Stimulated activated CD8-positive, alpha-beta memory T cell treated with anti-CD3 and anti-CD28 coated beads, Interleukin-7, amount 100 ng/mL, for 24 hours (primary cell): ENCODE measurements at regions not wholly inside any gene's neighbourhood (a gene's known extent, or its start where the extent isn't known, plus 50 kb on each side); places are given as distances from the start of the nearest gene placed in this dataset.

Experiments used
- DNase-seq: peaks from one replicate; pipeline ENCODE4 v3.0.0-alpha.2; 2020; ENCODE audit warnings: low read depth

DNA sequence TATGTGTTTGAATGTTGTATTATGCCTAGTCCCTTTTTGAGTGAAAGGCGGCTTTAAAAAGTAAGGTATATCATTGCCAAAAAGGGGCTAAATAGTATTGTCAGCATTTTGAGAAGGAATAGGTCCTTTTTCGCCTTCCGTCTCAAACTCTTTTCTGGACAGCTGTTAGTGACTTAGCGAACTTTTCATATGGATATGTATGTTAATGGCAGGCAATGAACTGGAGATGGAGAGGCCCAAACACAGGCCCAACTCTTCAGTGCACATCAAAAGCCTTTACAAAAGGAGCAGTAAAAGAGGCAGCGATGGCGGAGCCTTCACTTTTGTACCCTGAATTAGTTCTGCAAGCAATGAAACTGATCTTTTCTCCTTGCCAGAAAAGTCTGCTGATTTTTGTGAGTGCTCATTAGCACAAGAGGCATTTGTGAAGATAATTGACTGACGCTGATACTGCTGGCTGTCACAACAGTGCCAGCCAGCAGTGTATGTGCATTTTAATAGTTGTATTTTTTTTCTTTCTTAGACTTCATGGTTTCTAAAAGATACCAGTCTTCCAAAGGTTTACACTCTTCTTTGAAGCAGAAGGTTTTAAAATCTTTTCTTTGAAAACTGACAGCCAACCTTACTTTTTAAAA lies 243.7 kb upstream of the SP8 start:
- DNase-seq: no peak

DNA sequence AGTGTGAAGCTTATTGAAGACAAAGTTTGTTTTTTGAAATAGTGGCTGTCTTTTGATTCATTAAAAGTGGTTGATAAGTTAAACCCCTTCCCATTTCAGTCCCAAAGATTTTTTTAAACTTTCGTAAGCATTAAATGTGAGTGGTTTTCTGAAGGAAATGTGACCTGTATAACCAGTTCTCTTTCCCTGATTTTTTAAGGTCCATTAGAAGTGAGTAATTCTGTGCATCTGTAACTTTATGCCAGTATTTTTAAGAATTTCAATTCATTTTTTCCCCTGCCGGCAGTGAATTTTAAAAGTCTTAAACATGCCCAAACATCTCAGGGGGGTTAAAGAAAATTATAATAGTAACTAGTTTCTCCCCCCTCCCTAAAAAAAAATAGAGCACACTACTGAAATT lies 254.6 kb upstream of the SP8 start:
- no peak for DNase-seq

DNA sequence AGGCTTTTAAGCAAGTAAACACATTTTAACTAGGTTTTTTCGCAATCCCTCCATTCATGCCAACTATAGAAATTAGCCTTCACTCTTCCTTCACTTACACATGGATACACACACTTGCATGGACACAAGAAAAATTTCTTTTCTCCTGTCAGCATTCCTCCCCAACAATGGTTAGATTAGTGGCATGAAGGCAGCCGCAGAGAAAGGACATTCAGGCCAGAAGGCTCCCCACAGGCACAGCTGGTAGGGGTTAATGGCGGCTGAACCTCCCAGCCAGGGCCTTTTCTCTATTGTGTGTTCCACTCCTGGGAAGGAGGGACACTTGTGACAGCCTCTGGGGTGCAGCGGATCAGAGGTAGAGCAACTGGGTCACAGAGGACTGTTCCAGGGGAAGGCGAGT lies 255.0 kb upstream of the SP8 start:
- no peak for DNase-seq

DNA sequence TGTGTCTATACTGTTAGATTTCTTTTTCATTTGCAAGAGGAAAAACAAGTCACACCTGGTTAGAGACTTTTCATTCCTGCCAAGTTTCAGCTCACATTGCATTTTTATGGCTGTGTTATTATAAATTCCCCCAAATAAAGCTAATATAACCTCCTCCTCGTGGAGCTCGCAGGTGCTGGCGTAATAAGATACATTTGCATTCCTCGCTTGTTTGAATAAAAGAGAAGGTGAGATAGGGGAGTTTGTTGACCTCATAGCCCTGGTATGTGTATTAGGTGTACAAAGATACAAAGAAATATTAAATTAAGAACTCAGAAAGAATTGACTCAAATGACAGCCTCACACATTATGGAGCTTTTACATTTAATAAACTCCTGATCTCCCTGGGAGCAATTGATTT lies 257.7 kb upstream of the SP8 start:
- no peak for DNase-seq

DNA sequence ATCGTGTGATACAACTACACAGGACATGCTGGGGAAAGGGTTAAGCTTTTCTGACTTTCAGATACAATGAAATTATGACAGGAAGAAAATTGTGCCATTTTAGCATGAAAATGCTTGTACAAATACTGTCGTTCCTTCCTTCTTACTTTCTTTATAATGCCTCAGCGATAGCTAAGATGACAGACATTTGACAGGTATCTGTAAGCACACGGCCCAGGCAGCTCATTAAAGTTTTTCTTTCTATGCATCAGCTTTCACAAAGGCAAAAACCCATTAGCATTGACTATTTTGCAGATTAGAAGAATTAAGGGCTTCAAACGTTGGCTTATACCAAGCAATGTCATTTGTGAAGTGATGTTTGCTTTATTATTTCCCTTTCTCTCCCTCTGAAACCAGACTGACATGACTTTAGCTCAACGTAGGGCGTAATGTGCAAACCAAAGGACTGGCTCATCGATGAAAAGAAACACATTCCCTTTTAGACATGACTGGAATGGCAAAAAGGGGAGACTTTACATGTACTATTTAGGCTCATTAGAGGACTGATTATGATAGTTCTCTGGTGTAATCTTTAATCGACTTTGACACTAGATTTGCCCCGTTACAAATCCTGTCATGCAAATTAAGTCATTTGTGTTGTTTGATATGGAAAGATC lies 258.4 kb upstream of the SP8 start:
- no peak for DNase-seq

DNA sequence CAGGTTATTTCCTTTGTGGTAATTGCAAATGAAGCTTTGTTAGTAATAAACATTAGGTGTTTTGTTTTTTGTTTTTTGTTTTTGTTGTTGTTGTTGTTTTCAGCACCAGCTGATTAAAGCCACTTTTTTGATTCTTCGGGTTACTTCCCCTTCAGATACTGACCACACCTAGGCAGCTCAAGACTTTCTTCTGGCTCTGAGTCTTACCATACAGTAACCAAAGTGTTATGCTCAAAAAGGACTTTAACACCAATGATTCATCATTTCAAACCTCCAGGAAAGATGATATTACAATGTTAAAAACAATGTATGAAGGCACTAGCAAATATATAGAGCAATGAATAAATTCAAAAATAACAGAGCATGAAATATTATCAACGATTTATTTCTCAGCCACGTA lies 265.2 kb upstream of the SP8 start:
- DNase-seq: no peak

DNA sequence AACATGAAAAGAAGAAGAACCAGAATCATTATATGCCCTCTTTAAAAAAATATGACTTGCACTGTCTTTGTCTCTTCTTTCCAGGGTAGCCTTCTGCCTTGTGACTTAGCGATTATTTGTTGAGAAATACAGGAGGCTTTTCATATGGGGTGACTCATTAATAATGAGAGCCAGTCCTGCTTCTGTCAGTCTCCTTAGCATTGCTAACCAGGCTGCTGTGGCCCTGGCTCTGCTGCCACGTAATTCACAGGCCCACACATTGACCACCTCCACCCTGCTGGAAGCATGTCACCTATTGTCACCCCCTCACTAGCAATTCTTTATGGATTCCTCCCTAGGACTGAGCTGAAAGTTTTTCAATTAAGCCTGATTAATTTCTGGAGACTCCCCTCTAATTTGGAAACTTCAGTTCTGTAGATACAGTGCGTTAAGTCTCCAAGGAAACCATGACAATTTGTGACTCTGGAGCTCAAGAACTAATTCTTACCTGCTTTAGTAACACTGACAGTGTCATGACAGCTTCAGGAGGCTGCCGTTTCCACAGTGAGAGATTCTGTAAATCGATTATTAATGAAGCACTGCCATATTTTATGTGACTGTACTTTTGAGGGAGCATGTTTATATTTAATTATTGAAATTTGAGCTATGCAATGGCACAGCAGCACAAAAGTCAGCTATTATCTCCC lies 267.9 kb upstream of the SP8 start:
- no peak for DNase-seq

DNA sequence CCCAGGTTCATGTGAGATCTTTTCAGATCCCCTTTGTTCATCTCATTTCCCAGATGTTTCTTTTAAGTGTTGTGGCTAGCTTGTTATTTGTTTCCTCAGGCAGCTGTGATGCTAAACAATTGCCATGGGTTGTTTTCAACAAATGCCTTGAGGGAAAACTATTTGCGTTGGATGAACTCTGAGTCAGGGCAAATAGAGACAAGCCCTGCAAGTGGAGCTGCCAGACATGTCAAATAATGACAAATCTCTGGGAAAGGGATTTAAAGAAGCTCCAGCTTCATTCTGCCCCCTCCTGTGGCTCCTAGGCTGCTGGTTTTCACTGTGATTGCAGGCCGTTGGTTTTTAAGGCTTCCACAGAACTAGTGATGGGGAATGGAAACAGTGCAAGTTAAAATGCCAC lies 272.4 kb upstream of the SP8 start:
- DNase-seq: no peak

DNA sequence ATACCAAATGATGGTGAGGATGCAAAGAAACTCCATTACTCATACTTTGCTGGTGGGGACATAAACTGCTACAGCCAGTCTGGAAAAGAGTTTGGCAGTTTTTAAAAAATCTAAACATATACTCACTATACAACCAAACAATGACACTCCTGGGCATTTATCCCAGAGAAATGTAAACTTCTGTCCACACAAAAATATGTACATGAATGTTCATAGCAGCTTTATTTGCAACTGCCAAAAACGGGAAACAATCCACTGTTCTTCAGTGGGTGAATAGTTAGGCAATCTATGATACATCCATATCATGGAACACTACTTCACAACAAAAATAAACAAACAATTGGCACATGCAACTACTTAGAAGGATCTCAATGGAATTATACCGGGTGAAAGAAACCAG lies 276.4 kb upstream of the SP8 start:
- DNase-seq: no peak

DNA sequence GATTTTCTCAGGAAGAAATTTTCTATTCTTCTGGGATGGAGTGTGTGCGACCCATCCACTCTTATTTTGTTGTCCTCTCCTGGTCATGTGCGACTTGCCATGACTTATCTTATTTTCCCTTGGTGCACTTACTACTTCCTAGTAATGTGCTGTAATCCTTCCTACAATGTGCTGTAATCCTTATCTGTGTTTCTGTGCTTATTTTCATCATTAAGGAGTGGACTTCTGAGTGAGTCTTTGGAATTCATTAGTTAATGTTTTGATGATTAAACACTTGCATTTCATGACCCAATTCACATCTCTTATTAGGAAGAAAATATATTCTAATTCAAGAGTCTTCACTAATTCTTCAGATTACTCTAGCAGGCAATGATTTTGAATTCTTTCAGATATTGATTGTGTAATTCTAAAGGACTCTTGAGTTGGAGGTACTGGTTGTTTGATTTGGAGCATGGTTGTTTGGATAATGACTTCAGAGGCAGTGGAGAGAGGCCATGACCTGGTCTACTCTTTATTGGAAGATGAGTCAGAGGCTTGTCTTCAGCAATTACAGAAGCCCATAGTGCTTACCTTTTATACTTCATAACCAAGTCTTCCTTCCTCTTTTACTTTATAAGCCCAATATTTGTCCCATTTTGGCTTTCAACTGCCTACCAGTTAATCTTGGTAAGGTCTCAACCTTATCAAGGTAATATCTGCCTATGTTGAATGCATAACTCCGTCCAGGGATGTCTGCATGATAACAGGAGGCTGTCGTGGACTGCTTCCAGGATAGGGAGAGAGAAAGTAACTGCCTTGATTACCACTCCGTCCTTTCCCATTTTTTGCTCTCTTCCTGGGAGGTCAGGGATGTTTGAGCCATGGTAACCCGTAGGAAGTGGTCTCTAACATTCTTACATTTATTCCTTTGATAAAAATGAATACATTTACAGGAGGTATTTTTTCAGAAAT lies 278.3 kb upstream of the SP8 start:
- DNase-seq: no peak

DNA sequence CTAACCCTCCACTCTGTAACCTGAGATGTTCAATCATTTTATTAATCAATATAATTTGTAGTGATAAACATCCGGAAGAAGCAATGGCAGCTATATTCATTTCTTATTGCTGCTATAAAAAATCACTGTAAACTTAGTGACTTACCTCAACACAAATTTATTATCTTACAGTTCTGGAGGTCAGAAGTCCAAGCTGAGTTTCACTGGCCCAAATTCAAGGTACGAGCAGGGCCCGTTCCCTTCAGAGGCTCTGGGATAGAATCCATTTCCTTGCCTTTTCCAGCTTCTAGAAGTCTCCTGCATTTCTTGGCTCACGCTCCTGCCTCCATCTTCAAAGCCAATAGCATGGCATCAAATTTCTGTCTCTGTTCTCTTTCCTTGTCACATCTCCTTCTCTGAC lies 279.5 kb upstream of the SP8 start:
- no peak for DNase-seq

DNA sequence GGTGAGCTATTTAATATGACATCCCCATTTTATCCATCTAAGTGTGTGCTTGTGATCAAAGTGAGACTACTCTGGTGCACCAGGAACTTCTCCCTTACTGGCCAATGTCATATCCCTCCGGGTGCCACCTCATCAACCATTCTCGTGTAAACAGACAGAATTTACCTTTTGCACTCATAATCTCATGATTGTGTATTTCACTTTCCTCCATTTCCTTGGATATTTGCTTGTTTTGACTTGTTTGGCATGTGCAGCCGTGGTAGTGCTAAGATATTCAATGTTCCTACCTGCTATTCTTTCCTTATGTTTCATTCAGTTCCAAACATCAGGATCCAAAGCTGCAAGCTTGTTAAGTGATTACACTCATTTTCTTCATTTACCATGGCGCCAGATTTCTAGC lies 280.5 kb upstream of the SP8 start:
- no peak for DNase-seq

DNA sequence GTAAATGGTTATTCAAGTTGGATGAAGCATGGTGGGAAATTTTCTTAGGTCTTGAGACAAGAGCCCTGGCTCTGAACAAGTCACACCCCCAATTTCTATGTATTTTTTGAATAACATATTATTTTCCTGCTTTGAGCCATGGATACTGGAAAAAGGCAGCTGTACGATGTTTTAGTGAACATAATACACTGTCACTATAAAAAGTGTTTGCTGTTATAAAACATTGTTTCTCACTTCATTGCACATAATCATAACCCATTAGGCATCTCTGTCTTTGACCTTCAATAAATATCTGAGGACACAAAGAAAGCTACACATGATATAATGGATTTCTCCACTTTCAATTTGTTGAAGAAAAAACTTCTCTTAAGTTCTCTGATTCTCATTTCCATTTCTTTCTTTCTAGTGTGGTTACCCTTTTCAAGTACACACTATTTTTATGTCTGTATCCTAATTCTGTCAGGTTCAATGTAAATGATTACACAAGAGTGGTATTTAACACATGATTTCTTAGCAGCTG lies 283.9 kb upstream of the SP8 start:
- DNase-seq: no peak

DNA sequence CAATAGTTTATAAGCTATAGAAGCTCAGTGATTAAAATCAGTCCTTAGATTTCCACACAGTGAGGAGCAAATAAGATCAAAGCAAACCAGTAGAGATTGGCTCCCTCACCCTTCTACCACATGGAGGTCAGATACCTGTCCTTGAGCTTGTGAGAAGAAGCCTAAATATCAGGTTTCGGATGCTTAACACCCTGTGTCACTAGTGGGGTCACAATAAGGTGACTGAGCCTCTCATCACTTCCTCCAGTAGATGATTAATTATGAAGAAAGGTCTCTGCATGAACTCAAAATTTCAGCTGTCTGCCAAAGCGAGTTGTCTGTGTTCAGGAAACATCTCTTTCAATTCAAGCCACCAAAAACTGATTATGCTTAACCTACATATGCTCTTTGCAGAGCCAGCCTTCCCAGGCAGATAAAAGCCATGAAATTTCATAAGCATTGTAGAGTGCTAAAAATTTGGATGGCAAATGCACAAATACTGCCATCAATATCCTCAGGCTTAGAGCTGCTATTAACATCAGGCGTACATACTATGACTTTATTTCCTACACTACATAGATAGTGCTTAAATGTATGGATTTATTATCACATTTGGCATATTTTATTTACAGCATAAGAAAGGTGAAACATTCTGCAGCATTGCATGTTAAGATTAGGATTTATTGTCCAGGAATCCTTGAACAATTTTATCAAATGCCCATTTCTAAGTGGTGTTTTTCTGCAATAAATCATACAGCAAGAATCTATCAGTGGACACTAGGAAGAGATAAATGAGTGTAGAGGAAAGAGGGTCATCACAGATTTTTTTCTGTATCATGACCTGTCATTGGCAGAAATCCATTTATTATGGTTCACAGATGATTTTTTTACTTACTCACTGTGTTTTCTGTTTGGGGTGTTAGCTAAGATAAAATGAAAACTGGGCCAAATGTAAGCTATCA lies 285.1 kb upstream of the SP8 start:
- no peak for DNase-seq

DNA sequence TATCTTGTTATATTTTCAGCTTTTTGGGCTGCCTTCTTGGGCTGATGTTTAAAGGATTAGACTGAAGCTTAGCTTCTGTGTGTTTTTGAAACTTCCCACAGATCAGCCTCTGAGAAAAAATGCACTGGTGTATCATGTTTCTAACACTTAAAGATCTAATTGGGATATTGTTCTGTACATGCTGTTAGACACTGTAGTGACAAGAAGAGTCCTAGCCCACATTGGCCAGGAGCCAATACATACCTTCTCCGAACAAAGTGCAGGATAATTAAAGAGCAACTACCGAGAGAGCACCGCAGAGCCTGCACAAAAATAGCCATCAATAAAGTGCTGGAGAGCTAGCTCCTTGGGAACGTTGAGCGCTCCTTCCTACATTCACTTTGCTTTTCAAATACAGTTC lies 289.4 kb upstream of the SP8 start:
- DNase-seq: no peak

DNA sequence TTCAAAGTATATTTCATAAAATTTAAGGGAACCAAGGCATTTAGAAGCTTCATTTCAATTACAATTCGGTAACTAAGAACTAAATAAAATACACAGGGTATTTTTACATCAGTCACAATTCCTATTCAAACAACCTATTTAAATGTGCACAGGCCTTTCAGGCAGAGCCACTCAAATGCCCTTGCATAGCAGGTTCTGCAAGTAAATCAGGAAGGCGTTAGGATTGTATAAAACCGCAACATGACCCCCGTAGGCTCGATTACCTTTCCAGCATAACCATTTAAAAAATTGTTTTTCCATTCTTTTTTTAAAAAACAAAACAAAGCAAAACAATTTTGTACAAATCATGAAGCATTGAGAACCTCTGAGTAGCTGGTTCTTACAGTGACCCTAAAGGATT lies 289.9 kb upstream of the SP8 start:
- no peak for DNase-seq

DNA sequence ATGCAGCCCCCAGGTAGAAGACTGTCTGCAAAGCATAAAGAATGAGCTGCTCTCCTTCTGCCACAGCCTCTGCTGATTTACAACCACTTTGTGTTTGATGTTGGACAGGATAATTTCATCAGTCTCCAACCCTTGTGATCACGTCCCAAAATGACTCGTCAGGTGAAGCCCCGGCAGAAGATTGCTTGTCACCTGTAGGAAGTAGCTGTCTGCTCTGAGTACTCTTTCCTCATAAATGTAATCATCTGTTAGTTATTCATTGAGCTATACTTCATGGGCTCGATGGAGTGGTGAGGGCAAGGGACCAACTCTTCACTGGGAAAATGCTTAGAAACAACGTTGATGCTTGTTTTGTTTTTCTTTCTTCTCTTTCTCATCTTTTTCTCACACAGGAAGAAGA lies 290.9 kb upstream of the SP8 start:
- DNase-seq: no peak

DNA sequence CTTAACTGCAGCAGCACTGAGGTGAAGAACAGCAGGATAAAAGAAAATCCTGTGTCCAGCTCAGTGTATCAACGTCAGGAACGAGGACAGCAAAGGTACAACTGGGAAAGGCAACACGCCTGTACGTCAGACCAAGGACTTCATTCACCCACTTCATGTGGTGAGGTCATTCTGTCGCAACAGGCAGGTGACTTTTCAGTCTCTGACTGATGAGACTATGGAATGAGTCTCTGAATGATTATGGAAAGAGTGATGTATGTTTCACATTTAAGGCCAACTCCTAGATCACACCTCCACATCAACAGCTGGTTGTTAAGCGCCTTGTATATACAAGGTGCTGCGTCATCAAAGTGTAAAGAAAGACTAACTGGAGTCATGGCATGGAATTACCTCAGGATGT lies 297.6 kb upstream of the SP8 start:
- no peak for DNase-seq

DNA sequence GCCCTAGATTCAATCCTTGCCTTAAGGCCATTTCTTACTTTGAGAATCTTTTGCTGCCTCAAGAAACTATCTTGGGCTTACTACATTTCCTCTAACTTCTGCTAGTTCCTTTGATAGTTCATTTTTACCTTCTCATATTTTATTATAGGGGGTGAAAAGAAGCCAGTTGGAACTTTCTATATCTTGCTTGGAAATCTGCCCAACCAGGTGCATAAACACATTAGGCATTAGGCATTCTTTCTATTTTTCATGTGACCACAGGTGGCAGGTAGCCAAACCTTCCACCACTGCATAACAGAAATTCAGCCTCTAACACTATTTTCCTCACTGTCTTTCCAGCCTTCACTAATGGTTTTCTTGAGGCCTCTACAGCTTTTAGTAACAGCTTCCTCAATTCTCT lies 300.0 kb upstream of the SP8 start:
- DNase-seq: no peak

DNA sequence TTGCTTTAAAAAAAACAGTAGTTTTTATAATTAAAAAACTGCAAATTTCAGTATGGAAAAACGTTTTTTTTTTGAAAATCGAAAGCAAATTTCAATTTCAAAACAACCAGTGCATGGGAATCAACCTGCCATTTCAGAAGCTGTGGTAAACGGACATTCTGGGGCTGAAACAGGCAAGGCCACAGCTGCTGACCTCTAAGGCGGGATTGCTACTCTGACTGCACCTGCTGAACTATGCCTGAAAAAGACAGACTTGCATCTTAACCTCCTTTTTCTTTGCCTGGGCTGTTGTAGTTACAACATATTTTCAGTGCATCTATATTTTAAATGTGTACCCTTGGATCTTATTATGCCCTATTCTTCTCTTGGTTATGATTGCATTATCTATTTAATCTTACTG lies 303.0 kb upstream of the SP8 start:
- no peak for DNase-seq
